HepG2 (cell line): ENCODE measurements at regions not wholly inside any gene's neighbourhood (a gene's known extent, or its start where the extent isn't known, plus 50 kb on each side); places are given as distances from the start of the nearest gene placed in this dataset.

Experiments
- ATF1 ChIP-seq: IDR thresholded peaks from 2 replicates; pipeline ENCODE4 v1.6.1; 2016; ENCODE audit warnings: mild to moderate bottlenecking, control low read depth
- CTCF ChIP-seq: sonication (generic); formaldehyde crosslinking; IDR thresholded peaks from 2 replicates; pipeline ENCODE4 v1.5.0; 2020; ENCODE audit warnings: mild to moderate bottlenecking, missing genetic modification reagents, moderate library complexity
- IRF1 ChIP-seq: sonication (generic); formaldehyde crosslinking; IDR thresholded peaks from 2 replicates; pipeline ENCODE4 v1.4.0; 2020; ENCODE audit warnings: low read depth, mild to moderate bottlenecking, missing genetic modification reagents
- POLR2A ChIP-seq, 2 experiments: IDR thresholded peaks; 2 replicates each; pipeline ENCODE4 v1.6.1; 2011; ENCODE audit warnings: low read depth in 2 of 2, low read length in 2 of 2, mild to moderate bottlenecking in 1 of 2, moderate library complexity in 1 of 2; ENCODE audit not compliant: insufficient read depth in 1 of 2
- POLR2AphosphoS5 ChIP-seq: IDR thresholded peaks from 2 replicates; pipeline ENCODE4 v1.6.1; 2012; ENCODE audit warnings: low read depth, low read length
- RBM22 ChIP-seq: fragments of 200-400 bp; formaldehyde crosslinking; optimal IDR thresholded peaks from 2 replicates; pipeline ENCODE3; 2017; ENCODE audit warnings: mild to moderate bottlenecking, low read length, moderate library complexity
- ZBTB33 ChIP-seq: sonication (generic); formaldehyde crosslinking; IDR thresholded peaks from 2 replicates; pipeline ENCODE4 v1.4.0; 2020; ENCODE audit warnings: missing genetic modification reagents
- ZBTB49 ChIP-seq: sonication (generic); formaldehyde crosslinking; IDR thresholded peaks from 2 replicates; pipeline ENCODE4 v1.4.0; 2020; ENCODE audit warnings: missing genetic modification reagents, borderline replicate concordance
- ZNF33A ChIP-seq: sonication (generic); formaldehyde crosslinking; IDR thresholded peaks from 2 replicates; pipeline ENCODE4 v1.5.1; 2020; ENCODE audit warnings: missing genetic modification reagents, mild to moderate bottlenecking, moderate library complexity, borderline replicate concordance
- ZNF816 ChIP-seq: sonication (generic); formaldehyde crosslinking; IDR thresholded peaks from 2 replicates; pipeline ENCODE4 v1.8.0; 2022; ENCODE audit warnings: missing genetic modification reagents, mild to moderate bottlenecking, borderline replicate concordance

GRCh38 chr9:109715344-109715743 lies 64.7 kb upstream of the PALM2AKAP2 start:
- TF ChIP-seq ZNF33A: no peak
- no peak for TF ChIP-seq ATF1 (CRISPR knock-in tag)
- TF ChIP-seq RBM22: no peak
- no peak for TF ChIP-seq CTCF (CRISPR knock-in tag)
- TF ChIP-seq ZNF816: no peak
- no peak for TF ChIP-seq ZBTB33 (CRISPR knock-in tag)
- no peak for TF ChIP-seq IRF1 (CRISPR knock-in tag)
- TF ChIP-seq POLR2AphosphoS5: no peak
- TF ChIP-seq POLR2A (IDR thresholded peaks at IDR 0.05; ENCODE audit: insufficient read depth in 1 of 2, low read depth in 2 of 2, low read length in 2 of 2): no peak
- no peak for TF ChIP-seq ZBTB49 (CRISPR knock-in tag)
